Nephron progenitor cell (in vitro differentiated cells): ENCODE measurements at regions not wholly inside any gene's neighbourhood (a gene's known extent, or its start where the extent isn't known, plus 50 kb on each side); places are given as distances from the start of the nearest gene placed in this dataset.
A peak's percentile ranks its signal among the peaks of the same experiment; 100 is the strongest.

Source experiments
- DNase-seq: peaks from one replicate; pipeline ENCODE4 v3.0.0; 2021
- H3K27ac Mint-ChIP-seq: 2 replicates; pipeline ENCODE4 v1.8.0; 2021; ENCODE audit warnings: mild to moderate bottlenecking, moderate library complexity, mixed read lengths
- H3K27me3 Mint-ChIP-seq: 2 replicates; pipeline ENCODE4 v1.8.0; 2021; ENCODE audit warnings: mild to moderate bottlenecking, low read depth, mixed read lengths; ENCODE audit not compliant: poor library complexity
- H3K36me3 Mint-ChIP-seq: 2 replicates; pipeline ENCODE4 v1.8.0; 2021; ENCODE audit warnings: low read depth, mixed read lengths
- H3K4me1 Mint-ChIP-seq: 2 replicates; pipeline ENCODE4 v1.8.0; 2021; ENCODE audit warnings: mixed read lengths
- H3K4me3 Mint-ChIP-seq: 2 replicates; pipeline ENCODE4 v1.8.0; 2021; ENCODE audit warnings: mild to moderate bottlenecking, moderate library complexity, mixed read lengths
- H3K9me3 Mint-ChIP-seq: 2 replicates; pipeline ENCODE4 v1.8.0; 2021; ENCODE audit warnings: mild to moderate bottlenecking, moderate library complexity, mixed read lengths
- CTCF ChIP-seq: fragments of 200-600 bp; sonication (generic); IDR thresholded peaks from 2 replicates; pipeline ENCODE4 v1.5.0; 2021; ENCODE audit warnings: antibody characterized with exemption

DNA sequence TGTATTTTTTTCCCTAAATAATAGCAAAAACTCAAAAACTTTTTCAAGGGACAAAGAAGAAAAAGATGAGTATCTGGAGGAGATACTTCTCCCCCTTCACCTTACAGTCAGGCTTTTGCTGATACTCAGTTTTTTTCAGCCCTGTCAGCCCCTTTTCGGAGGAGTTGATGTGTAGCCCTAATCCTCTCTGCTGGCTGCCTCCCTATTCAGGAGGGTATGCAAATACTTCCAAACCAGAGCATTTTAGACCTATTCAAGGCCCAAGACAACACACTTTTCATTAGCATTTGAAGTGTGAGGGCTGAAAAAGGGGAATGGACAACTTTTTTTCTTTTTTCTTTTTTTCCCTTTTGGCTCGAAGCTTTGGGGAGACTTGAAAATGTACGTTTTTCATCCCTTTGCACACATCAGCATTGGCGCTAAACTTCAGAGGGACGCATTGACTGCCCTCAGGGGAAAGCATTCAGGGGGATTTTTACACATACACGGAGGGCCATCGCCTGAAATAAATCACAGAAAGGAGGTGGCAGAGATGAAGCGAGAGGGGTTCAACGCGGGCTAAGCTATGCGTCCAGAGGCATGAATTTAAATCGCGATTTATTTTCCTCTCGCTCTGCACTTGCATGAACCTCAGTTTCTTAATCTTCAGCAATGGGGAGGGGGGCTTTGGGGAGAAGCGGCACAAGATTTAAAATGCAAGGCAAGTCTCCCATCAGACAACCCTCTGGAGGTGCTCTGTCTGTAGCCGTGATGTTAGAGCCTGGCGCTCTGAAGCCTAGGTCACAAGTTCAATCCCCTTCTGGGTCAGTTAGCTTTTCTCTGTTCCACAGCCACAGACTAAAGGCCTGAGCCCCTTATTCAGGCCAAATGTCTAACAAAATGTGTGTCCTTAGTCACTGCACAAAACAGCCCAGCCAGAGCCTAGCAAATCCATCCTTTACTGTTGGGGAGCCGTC is 86.3 kb downstream of the ASCL1 start:
- H3K9me3 Mint-ChIP-seq: no peaks in the 10 kb centered on the region
- no peak overlapping the region for H3K27ac Mint-ChIP-seq
- peaks cover 13% of the 10 kb centered on the region for H3K27me3 Mint-ChIP-seq
- peak; percentile 9 for DNase-seq
- peaks cover 11% of the 10 kb centered on the region for H3K4me1 Mint-ChIP-seq
- TF ChIP-seq CTCF: no peak
- no peaks in the 10 kb centered on the region for H3K36me3 Mint-ChIP-seq
- H3K4me3 Mint-ChIP-seq: peak overlapping the region; percentile 51

- H3K9me3 Mint-ChIP-seq: no peaks in the 10 kb centered on the region
- no peak overlapping the region for H3K4me3 Mint-ChIP-seq
- peaks cover 11% of the 10 kb centered on the region for H3K4me1 Mint-ChIP-seq
- peaks cover 11% of the 10 kb centered on the region for H3K27me3 Mint-ChIP-seq
- TF ChIP-seq CTCF: no peak
- H3K36me3 Mint-ChIP-seq: no peaks in the 10 kb centered on the region
- no peak for DNase-seq
- H3K27ac Mint-ChIP-seq: no peak overlapping the region
Observed at GRCh38 chr12:103046154-103046553, 88.7 kb downstream of the ASCL1 start.

- no peak overlapping the region for H3K27ac Mint-ChIP-seq
- TF ChIP-seq CTCF: no peak
- no peaks in the 10 kb centered on the region for H3K36me3 Mint-ChIP-seq
- no peak overlapping the region for H3K4me3 Mint-ChIP-seq
- no peaks in the 10 kb centered on the region for H3K4me1 Mint-ChIP-seq
- peaks cover 3% of the 10 kb centered on the region for H3K27me3 Mint-ChIP-seq
- no peaks in the 10 kb centered on the region for H3K9me3 Mint-ChIP-seq
- no peak for DNase-seq
Observed at GRCh38 chr12:103050273-103050672, 92.8 kb downstream of the ASCL1 start.

GRCh38 chr12:103053089-103053488 is 95.6 kb downstream of the ASCL1 start:
- Mint-ChIP-seq H3K9me3 (no peaks in the 10 kb centered on the region), H3K27me3 (peaks cover 11% of the 10 kb centered on the region), H3K36me3 (no peaks in the 10 kb centered on the region), H3K4me3 (no peak overlapping the region), H3K4me1 (no peaks in the 10 kb centered on the region), H3K27ac (no peak overlapping the region)
- no peak for DNase-seq
- no peak for TF ChIP-seq CTCF

- no peak for TF ChIP-seq CTCF
- Mint-ChIP-seq H3K9me3 (peaks cover 19% of the 10 kb centered on the region), H3K4me1 (no peaks in the 10 kb centered on the region), H3K4me3 (no peak overlapping the region), H3K36me3 (no peaks in the 10 kb centered on the region), H3K27me3 (peaks cover 13% of the 10 kb centered on the region), H3K27ac (no peak overlapping the region)
- DNase-seq: no peak
Observed at GRCh38 chr12:103073630-103074029, 116.2 kb downstream of the ASCL1 start.

DNA sequence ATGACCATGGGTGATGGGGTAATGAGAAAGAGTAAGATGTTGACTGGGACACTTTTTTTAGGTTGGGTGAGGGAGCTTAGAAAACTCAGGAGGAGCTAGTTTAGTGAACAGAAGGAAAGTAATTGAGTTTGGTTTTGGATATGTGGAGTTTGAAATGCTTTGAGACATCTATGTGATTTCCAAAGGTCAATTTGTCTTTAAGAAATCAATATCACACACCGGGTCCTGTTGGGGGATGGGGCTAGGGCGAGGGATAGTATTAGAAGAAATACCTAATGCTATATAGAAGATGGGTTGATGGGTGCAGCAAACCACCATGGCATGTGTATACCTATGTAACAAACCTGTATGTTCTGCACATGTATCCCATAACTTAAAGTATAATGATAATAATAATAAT is 118.4 kb downstream of the ASCL1 start:
- Mint-ChIP-seq H3K36me3 (no peaks in the 10 kb centered on the region), H3K4me3 (no peak overlapping the region), H3K4me1 (no peaks in the 10 kb centered on the region), H3K27me3 (peaks cover 9% of the 10 kb centered on the region), H3K27ac (no peak overlapping the region), H3K9me3 (peaks cover 9% of the 10 kb centered on the region)
- no peak for TF ChIP-seq CTCF
- no peak for DNase-seq
